Pancreas (tissue), 10 donors: ENCODE measurements at regions not wholly inside any gene's neighbourhood (a gene's known extent, or its start where the extent isn't known, plus 50 kb on each side); places are given as distances from the start of the nearest gene placed in this dataset.

ENCODE experiments used
- ATAC-seq, 4 donors: fragments of 200-7000 bp; cut with Tn5 transposase; one replicate each; pipeline versions ENCODE4 v1.8.0 to v1.9.1; 2020; ENCODE audit warnings: mild to moderate bottlenecking in 4 of 4, moderate library complexity in 4 of 4
- DNase-seq, 6 donors: peaks; one replicate each; pipeline ENCODE4 v3.0.0-alpha.2; 2020
- FAIRE-seq: peaks from 2 replicates; lab custom pipeline; 2012; peaks lifted over from hg19 to GRCh38; lab: Jason Lieb, UNC
- H3K27ac ChIP-seq, 4 donors: fragments of 200-600 bp; sonication (generic); 1 replicate in 3 of 4; 2 replicates in 1 of 4; pipeline versions ENCODE4 v1.5.0 to v1.8.0; 2020
- H3K27me3 ChIP-seq, 4 donors: fragments of 200-600 bp; one replicate each; pipeline ENCODE4 v1.8.0; 2021
- H3K36me3 ChIP-seq, 3 donors: fragments of 200-600 bp; sonication (generic) in 1 of 3; one replicate each; pipeline versions ENCODE4 v1.5.0 to v1.8.0; 2020 to 2021
- H3K4me1 ChIP-seq, 3 donors: fragments of 200-600 bp; one replicate each; pipeline ENCODE4 v1.8.0; 2021
- H3K4me3 ChIP-seq, 4 donors: fragments of 200-600 bp; sonication (generic) in 2 of 4; one replicate each; pipeline versions ENCODE4 v1.5.0 to v1.8.0; 2020 to 2021
- H3K9me3 ChIP-seq, 4 donors: fragments of 200-600 bp; one replicate each; pipeline ENCODE4 v1.8.0; 2021
- CTCF ChIP-seq, 4 donors: fragments of 200-600 bp; sonication (generic) in 3 of 4; IDR thresholded peaks; one replicate each; pipeline versions ENCODE4 v1.5.0 to v1.8.0; 2021; ENCODE audit warnings: antibody characterized with exemption in 4 of 4
- WGBS, 2 donors: extraction: QIAGEN DNeasy Blood & Tissue Kit; methylation state at CpG; one replicate each; pipeline ENCODE4 v1.1.7; 2013; 5-methylcytosine and 5-hydroxymethylcytosine counted together
- intact Hi-C, 3 donors: fragments of 100-400 bp; cut with DNase I; formaldehyde crosslinking; loops; one replicate each; pipeline versions ENCODE4 v1.11.1 to v1.14.2; 2022
- donor health status: healthy with polysubstance abuse.
- donor health status: DM: no; HTN: no; CAD: no; lungs with moderate emphysema.
- donor health status: DM: no; HTN: no; CAD: no.
- donor health status: control.
- donor health status: control.
- donor health status: Bipolar disorder and iron deficiency.
- donor health status: DM: yes; HTN: yes; CAD: no.
- donor health status: DM: no; HTN: no; CAD: no.
- donor health status: DM: no; HTN: no; CAD: no.
- donor health status: DM: yes; HTN: yes; CAD: no.

- no peak overlapping the region for H3K27ac ChIP-seq
- WGBS, 2 donors = 45 to 58% methylated on average over 2 of the region's 2 CpGs
- H3K4me3 ChIP-seq = no peak overlapping the region
- peak in 1 of 4 donors; percentile 40 for ATAC-seq
- intact Hi-C loops = no loop called here
- DNase-seq = no peak
- no peaks in the 10 kb centered on the region for H3K27me3 ChIP-seq
- no peaks in the 10 kb centered on the region for H3K36me3 ChIP-seq
- FAIRE-seq = no peak
- no peak for TF ChIP-seq CTCF (IDR thresholded peaks at IDR 0.05)
- H3K9me3 ChIP-seq = no peaks in the 10 kb centered on the region
- H3K4me1 ChIP-seq = no peaks in the 10 kb centered on the region
These were observed 1142.1 kb downstream of the CNTNAP5 start for GRCh38 chr2:125167152-125167551.

DNA sequence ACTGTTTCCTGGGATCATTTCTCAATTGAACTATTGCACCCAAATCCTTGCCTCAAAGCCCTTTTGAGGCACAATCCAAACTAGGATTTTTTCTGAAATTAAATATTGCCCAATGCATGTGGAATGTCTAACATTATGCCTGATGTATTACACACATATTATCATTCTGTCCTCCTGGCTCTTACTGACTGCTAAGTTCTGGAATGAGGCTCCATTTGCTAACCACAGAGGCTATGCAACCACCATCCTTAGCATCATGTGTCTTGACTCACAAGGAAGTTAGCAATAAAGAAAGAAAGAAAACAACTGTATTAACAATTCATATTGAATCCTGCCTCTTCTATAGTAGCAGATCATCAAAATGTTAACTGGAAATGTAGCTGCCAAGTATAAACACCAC is 1142.7 kb downstream of the CNTNAP5 start:
- H3K4me1 ChIP-seq = no peaks in the 10 kb centered on the region
- intact Hi-C loops = no loop called here
- no peak for TF ChIP-seq CTCF (IDR thresholded peaks at IDR 0.05)
- FAIRE-seq = no peak
- DNase-seq = no peak
- no peak overlapping the region for H3K27ac ChIP-seq
- no peak overlapping the region for H3K4me3 ChIP-seq
- no peaks in the 10 kb centered on the region for H3K9me3 ChIP-seq
- H3K36me3 ChIP-seq = no peaks in the 10 kb centered on the region
- H3K27me3 ChIP-seq = no peaks in the 10 kb centered on the region
- peak in 1 of 4 donors; percentile 49 for ATAC-seq

DNA sequence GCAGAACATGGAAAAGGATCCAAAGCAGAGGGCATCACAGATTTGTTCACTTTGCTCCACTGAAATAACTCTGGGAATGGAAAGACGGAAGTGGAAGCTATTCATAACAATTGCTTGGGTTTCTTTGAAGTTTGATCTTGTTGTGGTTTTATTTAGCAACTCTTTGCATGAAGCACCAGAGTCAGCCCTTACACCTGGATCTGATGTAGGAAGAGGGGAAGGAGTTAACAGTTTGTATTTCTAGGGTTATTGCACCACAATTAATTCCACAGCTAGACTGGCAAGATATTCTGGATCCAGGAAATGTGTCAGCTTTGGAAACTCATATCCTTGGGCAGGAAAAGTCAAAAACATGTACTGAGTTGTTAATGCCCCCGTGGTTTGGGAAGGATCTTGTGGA is 1143.4 kb downstream of the CNTNAP5 start:
- no peak for FAIRE-seq
- no peak overlapping the region for H3K4me3 ChIP-seq
- ATAC-seq = no peak
- no peaks in the 10 kb centered on the region for H3K27me3 ChIP-seq
- H3K27ac ChIP-seq = no peak overlapping the region
- intact Hi-C loops = no loop called here
- H3K4me1 ChIP-seq = no peaks in the 10 kb centered on the region
- no peaks in the 10 kb centered on the region for H3K9me3 ChIP-seq
- no peaks in the 10 kb centered on the region for H3K36me3 ChIP-seq
- no peak for DNase-seq
- WGBS, 2 donors = 71 to 82% methylated on average over 2 of the region's 2 CpGs
- no peak for TF ChIP-seq CTCF (IDR thresholded peaks at IDR 0.05)

- Histone ChIP-seq H3K36me3 (no peaks in the 10 kb centered on the region), H3K4me3 (no peak overlapping the region), H3K27me3 (no peaks in the 10 kb centered on the region), H3K27ac (no peak overlapping the region), H3K4me1 (no peaks in the 10 kb centered on the region), H3K9me3 (no peaks in the 10 kb centered on the region)
- ATAC-seq = no peak
- TF ChIP-seq CTCF (IDR thresholded peaks at IDR 0.05) = no peak
- 65 to 73% methylated on average over 6 of the region's 6 CpGs for WGBS, 2 donors
- FAIRE-seq = no peak
- intact Hi-C loops = no loop called here
- DNase-seq = no peak
These were observed 1144.1 kb downstream of the CNTNAP5 start for GRCh38 chr2:125169022-125169763.

DNA sequence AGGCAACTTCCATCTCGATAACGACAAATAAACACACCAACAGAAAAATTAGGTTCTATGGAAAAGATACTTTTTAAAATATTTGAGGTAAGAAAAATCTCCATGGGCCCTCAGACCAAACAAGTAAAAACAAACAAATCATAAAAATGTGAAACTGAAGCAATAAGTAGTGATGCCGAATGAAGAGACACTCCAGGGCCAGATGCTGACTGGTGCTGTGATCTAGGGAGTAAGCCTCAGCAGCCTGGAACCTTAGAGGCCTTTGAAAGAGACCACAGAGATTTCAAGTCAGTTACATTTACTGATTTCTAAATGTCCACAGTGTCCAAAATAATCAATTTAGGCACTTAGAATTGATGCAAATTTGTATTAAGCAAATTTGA is 1144.7 kb downstream of the CNTNAP5 start:
- Histone ChIP-seq H3K9me3 (no peaks in the 10 kb centered on the region), H3K36me3 (no peaks in the 10 kb centered on the region), H3K4me1 (no peaks in the 10 kb centered on the region), H3K27me3 (no peaks in the 10 kb centered on the region), H3K27ac (no peak overlapping the region), H3K4me3 (no peak overlapping the region)
- DNase-seq = no peak
- WGBS, 2 donors = 88 to 90% methylated on average over 3 of the region's 3 CpGs
- intact Hi-C loops = no loop called here
- TF ChIP-seq CTCF (IDR thresholded peaks at IDR 0.05) = no peak
- FAIRE-seq = no peak
- ATAC-seq = no peak
